ENCODE measurements at regions not wholly inside any gene's neighbourhood (a gene's known extent, or its start where the extent isn't known, plus 50 kb on each side); places are given as distances from the start of the nearest gene placed in this dataset.

- no peak for TF ChIP-seq CTCF (IDR thresholded peaks at IDR 0.05)
- no peak for TF ChIP-seq POLR2A (IDR thresholded peaks at IDR 0.05)
These were observed 437.0 kb downstream of the KLF12 start for GRCh38 chr13:73697166-73697565.

Measured in body of pancreas (tissue), 4 donors.